ENCODE measurements at regions not wholly inside any gene's neighbourhood (a gene's known extent, or its start where the extent isn't known, plus 50 kb on each side); places are given as distances from the start of the nearest gene placed in this dataset.
A peak's percentile ranks its signal among the peaks of the same experiment; 100 is the strongest.
"Not testable (repeated sequence)": the region's sequence is repeated elsewhere in the genome, so short reads cannot be mapped to it uniquely, and the experiment has no call there.

DNA sequence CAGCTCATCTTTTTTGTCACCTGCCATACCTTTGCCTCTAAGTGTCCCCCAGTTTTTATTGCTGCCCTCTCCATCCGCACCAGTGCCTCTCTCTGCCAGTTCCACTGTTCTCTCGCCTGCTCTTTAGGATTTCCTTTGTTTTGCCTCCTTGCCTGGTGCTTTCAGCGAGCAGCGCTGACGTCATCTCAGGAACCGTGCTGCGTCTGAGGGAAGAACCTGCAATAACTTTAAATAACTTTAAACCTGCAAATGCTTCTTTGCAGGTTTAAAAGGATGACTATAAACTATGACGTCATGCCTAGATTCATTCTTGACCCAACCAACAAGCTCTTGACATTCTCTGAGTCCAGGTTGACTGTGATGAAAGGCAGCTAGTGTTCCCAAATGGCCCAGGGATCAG is 105.1 kb downstream of the LRRC74B start:
- not testable (repeated sequence) for DNase-seq

- DNase-seq, result not testable (repeated sequence)
These were observed 142.1 kb downstream of the LRRC74B start for GRCh38 chr22:21187841-21188240.

DNA sequence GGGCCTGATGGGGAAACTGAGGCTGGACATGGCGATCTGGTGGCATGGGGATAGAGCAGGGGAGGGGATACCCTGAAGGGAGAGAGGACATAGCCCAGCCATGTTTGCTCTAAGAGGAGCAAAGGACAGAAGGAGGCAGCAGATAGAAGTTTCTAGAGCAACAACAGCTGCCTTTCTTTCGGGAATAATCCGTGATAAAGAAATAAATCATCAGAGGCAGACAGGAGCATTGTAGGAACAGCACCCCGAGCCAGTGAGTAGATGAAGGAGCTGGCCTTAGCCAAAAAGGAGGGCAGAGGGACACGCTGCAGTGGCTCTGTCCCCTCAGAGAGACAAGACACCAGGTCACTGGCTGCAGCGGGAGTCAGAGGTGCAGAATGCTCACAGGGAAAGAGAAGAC is 166.3 kb downstream of the LRRC74B start:
- DNase-seq, result not testable (repeated sequence)

DNA sequence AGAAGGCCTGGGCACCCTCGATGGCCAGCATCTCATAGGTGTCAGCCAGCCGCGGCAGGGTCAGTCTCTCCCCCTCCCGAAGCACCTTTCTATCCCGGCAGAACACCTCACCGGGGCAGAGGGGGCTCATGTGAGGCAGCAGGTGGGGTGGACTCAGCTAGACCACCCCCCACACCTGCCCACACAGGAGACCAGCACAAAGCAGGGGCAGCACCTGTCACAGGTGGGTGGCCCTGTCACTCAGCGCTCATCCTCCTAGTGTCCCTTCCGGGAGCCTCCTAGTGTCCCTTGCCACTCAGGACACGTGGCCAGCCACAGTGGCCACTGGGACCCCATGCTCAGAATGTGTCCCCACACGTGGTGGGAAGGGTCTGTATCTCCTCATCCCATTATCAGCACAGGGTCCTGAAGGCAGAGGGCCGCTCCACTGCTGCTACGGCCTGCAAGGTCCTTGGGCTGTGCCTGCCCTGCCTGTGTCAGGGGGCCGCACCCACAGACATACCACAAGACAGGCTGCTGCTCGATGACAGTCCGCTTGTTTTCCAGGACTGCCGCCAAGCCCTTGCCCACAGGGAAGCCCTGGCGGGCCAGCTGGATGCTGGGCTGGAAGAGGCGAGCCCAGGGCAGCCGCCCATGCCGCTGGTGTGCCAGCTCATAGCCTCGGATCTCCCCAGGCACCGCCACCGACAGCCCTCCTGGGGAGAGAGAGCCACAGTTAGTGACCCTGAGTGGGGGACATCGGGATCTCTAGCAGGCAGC is 167.4 kb upstream of the RIMBP3B start:
- DNase-seq, result peak in 1 of 3 donors; percentile 1

- DNase-seq, result not testable (repeated sequence)
These were observed 158.7 kb upstream of the RIMBP3B start for GRCh38 chr22:21224900-21225299.

- not testable (repeated sequence) for DNase-seq
These were observed 156.5 kb upstream of the RIMBP3B start for GRCh38 chr22:21226901-21227693.

- DNase-seq, result not testable (repeated sequence)
These were observed 132.1 kb upstream of the RIMBP3B start for GRCh38 chr22:21251435-21251834.

- DNase-seq, result not testable (repeated sequence)
These were observed 100.9 kb upstream of the RIMBP3B start for GRCh38 chr22:21282646-21283045.

- not testable (repeated sequence) for DNase-seq
These were observed 89.8 kb upstream of the RIMBP3B start for GRCh38 chr22:21293702-21294101.

DNA sequence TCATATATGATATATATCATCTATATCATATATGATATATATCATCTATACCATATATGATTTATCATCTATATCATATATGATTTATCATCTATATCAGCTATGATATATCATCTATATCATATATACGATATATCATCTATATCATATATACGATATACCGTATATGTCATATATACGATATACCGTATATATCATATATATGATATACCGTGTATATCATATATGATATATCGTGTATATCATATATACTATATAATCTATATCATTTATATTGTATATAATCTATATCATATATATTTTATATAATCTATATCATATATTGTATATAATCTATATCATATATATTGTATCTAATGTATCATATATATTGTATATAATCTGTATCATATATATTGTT is 55.9 kb upstream of the RIMBP3B start:
- DNase-seq, result not testable (repeated sequence)
